ENCODE measurements at regions not wholly inside any gene's neighbourhood (a gene's known extent, or its start where the extent isn't known, plus 50 kb on each side); places are given as distances from the start of the nearest gene placed in this dataset.

- Histone ChIP-seq H3K36me3 (replicated peaks) (no peaks in the 10 kb centered on the region), H3K4me3 (ENCODE audit: low read depth, low read length) (no peak overlapping the region), H3K27me3 (replicated peaks) (no peaks in the 10 kb centered on the region), H3K27ac (no peak overlapping the region)
- DNase-seq: no peak
- TF ChIP-seq, protein P1, sequence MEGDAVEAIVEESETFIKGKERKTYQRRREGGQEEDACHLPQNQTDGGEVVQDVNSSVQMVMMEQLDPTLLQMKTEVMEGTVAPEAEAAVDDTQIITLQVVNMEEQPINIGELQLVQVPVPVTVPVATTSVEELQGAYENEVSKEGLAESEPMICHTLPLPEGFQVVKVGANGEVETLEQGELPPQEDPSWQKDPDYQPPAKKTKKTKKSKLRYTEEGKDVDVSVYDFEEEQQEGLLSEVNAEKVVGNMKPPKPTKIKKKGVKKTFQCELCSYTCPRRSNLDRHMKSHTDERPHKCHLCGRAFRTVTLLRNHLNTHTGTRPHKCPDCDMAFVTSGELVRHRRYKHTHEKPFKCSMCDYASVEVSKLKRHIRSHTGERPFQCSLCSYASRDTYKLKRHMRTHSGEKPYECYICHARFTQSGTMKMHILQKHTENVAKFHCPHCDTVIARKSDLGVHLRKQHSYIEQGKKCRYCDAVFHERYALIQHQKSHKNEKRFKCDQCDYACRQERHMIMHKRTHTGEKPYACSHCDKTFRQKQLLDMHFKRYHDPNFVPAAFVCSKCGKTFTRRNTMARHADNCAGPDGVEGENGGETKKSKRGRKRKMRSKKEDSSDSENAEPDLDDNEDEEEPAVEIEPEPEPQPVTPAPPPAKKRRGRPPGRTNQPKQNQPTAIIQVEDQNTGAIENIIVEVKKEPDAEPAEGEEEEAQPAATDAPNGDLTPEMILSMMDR (IDR thresholded peaks at IDR 0.05; ENCODE audit: low read depth, low read length, missing control alignments): no peak
- in situ Hi-C loops (cut with HindIII; ENCODE audit: low pct_ligation_motif_present, low sequenced_read_pairs): no loop called here
Observed at GRCh38 chr3:34972481-34972880, 666.8 kb upstream of the ARPP21 start.

- DNase-seq: no peak
- in situ Hi-C loops (cut with HindIII; ENCODE audit: low pct_ligation_motif_present, low sequenced_read_pairs): no loop called here
- TF ChIP-seq, protein P1 (IDR thresholded peaks at IDR 0.05; ENCODE audit: low read depth, low read length, missing control alignments): no peak
- no peaks in the 10 kb centered on the region for H3K36me3 ChIP-seq (replicated peaks)
- H3K27ac ChIP-seq: no peak overlapping the region
- no peak overlapping the region for H3K4me3 ChIP-seq (ENCODE audit: low read depth, low read length)
- no peaks in the 10 kb centered on the region for H3K27me3 ChIP-seq (replicated peaks)
Observed at GRCh38 chr3:34973586-34973985, 665.7 kb upstream of the ARPP21 start.

DNA sequence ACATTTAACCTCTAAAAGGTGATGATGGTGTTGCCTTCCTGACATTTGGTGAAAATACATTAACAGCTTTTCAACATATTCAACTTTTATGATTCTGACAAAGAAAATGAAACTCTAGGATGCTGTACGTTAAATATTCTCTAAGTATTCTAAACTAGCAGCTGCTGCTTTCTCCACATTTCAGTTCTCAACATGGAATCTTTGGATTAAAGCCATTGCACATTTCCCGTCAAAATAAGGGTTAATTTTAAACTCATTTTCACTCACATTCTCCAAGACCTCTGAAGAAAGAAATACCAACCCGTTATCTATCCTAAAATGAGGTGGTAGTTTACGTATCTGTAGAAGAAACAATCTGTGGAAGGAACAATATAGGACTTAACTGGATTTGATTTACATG lies 655.7 kb upstream of the ARPP21 start:
- in situ Hi-C loops (cut with HindIII; ENCODE audit: low pct_ligation_motif_present, low sequenced_read_pairs): no loop called here
- no peaks in the 10 kb centered on the region for H3K36me3 ChIP-seq (replicated peaks)

DNA sequence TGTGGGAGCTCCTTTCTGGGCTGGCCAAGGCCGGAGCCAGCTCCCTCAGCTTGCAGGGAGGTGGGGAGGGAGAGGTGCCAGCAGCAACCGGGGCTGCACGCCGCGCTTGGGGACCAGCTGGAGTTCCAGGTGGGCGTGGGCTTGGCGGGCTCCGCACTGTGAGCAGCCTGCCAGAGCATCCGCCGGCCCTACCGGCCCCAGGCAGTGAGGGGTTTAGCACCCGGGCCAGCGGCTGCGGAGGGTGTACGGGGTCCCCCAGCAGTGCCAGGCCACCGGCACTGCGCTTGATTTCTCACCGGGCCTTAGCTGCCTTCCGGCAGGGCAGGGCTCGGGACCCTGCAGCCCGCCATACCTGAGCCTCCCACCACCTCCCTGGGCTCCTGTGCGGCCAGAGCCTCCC lies 651.0 kb upstream of the ARPP21 start:
- Histone ChIP-seq H3K4me3 (ENCODE audit: low read depth, low read length) (no peak overlapping the region), H3K36me3 (replicated peaks) (no peaks in the 10 kb centered on the region), H3K27me3 (replicated peaks) (no peaks in the 10 kb centered on the region), H3K27ac (no peak overlapping the region)
- in situ Hi-C loops (cut with HindIII; ENCODE audit: low pct_ligation_motif_present, low sequenced_read_pairs): no loop called here
- TF ChIP-seq, protein P1 (IDR thresholded peaks at IDR 0.05; ENCODE audit: low read depth, low read length, missing control alignments): no peak
- DNase-seq: no peak

More for the DNA sequence above, 655.7 kb upstream of the ARPP21 start:
- H3K27ac ChIP-seq: no peak overlapping the region
- H3K4me3 ChIP-seq (ENCODE audit: low read depth, low read length): no peak overlapping the region
- H3K27me3 ChIP-seq (replicated peaks): no peaks in the 10 kb centered on the region
- DNase-seq: no peak
- TF ChIP-seq, protein P1 (IDR thresholded peaks at IDR 0.05; ENCODE audit: low read depth, low read length, missing control alignments): no peak

DNA sequence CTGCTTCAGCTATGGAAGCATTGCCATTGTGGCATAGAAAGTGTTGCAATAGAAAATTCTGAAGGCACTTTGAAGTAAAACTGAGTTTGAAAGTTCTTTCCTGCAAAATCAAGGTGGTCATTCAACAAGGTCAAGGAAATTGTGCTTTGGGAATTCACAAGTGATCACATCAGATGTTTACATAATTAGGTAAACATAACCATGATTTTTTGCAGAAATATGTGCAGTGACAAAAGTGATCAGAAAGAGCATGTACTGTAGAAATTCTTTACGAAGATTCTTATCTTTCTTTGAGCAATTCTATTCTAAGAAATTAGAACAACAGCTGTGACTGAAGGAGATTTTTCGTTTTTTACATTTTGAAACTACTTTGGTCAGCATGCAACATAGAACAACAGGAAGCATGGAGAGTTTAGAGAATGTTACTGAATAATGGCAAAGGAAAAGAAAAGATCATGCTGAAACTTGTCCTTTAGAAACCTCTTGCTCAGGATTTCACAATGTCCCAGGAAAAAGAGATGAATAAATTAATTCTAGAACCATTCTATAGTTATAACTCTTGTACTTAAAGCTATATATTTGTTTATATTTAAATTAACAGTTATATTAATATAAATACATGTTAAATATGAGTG lies 643.4 kb upstream of the ARPP21 start:
- no peaks in the 10 kb centered on the region for H3K27me3 ChIP-seq (replicated peaks)
- H3K36me3 ChIP-seq (replicated peaks): no peaks in the 10 kb centered on the region
- H3K4me3 ChIP-seq (ENCODE audit: low read depth, low read length): no peak overlapping the region
- in situ Hi-C loops (cut with HindIII; ENCODE audit: low pct_ligation_motif_present, low sequenced_read_pairs): no loop called here
- no peak overlapping the region for H3K27ac ChIP-seq
- no peak for DNase-seq
- TF ChIP-seq, protein P1 (IDR thresholded peaks at IDR 0.05; ENCODE audit: low read depth, low read length, missing control alignments): no peak

DNA sequence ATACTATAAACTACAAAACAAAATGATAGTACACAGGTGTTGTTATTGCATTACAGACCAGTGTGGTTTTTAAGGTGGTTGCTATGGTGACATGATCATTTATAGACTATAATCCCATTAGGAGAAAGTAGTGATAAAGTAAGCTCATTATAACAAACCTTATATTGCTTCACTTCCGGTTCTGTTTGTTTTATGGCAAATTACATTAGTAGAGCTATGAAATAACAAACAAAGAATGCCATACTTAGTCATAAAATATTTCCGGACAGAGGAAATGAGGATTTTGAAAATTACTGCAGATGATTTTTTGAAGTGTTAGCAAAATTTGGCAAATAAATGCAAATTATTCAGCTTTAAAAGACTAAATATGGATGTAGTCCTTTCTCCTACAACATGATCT lies 640.4 kb upstream of the ARPP21 start:
- TF ChIP-seq, protein P1 (IDR thresholded peaks at IDR 0.05; ENCODE audit: low read depth, low read length, missing control alignments): no peak
- no peak overlapping the region for H3K27ac ChIP-seq
- no peaks in the 10 kb centered on the region for H3K36me3 ChIP-seq (replicated peaks)
- no peak overlapping the region for H3K4me3 ChIP-seq (ENCODE audit: low read depth, low read length)
- H3K27me3 ChIP-seq (replicated peaks): no peaks in the 10 kb centered on the region
- DNase-seq: no peak
- in situ Hi-C loops (cut with HindIII; ENCODE audit: low pct_ligation_motif_present, low sequenced_read_pairs): no loop called here

Measured in brain microvascular endothelial cell (primary cell).